Spleen (tissue), 7 donors: ENCODE measurements at regions not wholly inside any gene's neighbourhood (a gene's known extent, or its start where the extent isn't known, plus 50 kb on each side); places are given as distances from the start of the nearest gene placed in this dataset.

ENCODE experiments used
- CTCF ChIP-seq, 11 experiments: fragments of 200-600 bp in 7 of 11; fragments of 450-650 bp in 4 of 11; sonication (generic) in 4 of 11; IDR thresholded peaks in 8 of 11; conservative IDR thresholded peaks in 3 of 11; 1 replicate in 7 of 11; 2 replicates in 4 of 11; pipeline versions ENCODE4 v1.4.0 to v1.8.0; 2016 to 2021; ENCODE audit warnings: antibody characterized with exemption in 11 of 11, inconsistent platforms in 4 of 11, mild to moderate bottlenecking in 1 of 11
- POLR2A ChIP-seq, 3 donors: fragments of 450-650 bp; IDR thresholded peaks; one replicate each; pipeline ENCODE4 v1.5.1; 2017; ENCODE audit warnings: antibody characterized with exemption in 3 of 3, mild to moderate bottlenecking in 1 of 3
- POLR2AphosphoS5 ChIP-seq, 3 donors: sonication (generic); formaldehyde crosslinking; IDR thresholded peaks; one replicate each; pipeline ENCODE4 v1.5.1; 2017; ENCODE audit warnings: antibody characterized with exemption in 3 of 3
- donor health status: DM: no; HTN: no; CAD: no; lungs with moderate emphysema.
- donor health status: DM: no; HTN: no; CAD: no.
- donor health status: DM: no; HTN: no; CAD: no.

- TF ChIP-seq CTCF (IDR thresholded peaks at IDR 0.05 in 8 of 11, conservative IDR thresholded peaks at IDR 0.05 in 3 of 11) (no peak), POLR2A (IDR thresholded peaks at IDR 0.05) (no peak), POLR2AphosphoS5 (IDR thresholded peaks at IDR 0.05) (no peak)
Observed at GRCh38 chr16:20136446-20136968, 62.8 kb upstream of the GPR139 start.
